ENCODE measurements at regions not wholly inside any gene's neighbourhood (a gene's known extent, or its start where the extent isn't known, plus 50 kb on each side); places are given as distances from the start of the nearest gene placed in this dataset.
"Not testable (repeated sequence)": the region's sequence is repeated elsewhere in the genome, so short reads cannot be mapped to it uniquely, and the experiment has no call there.

- Mint-ChIP-seq H3K4me1 (peaks cover 50% of the 10 kb centered on the region), H3K27me3 (no peaks in the 10 kb centered on the region), H3K4me3 (no peak overlapping the region), H3K36me3 (ENCODE audit: low read depth) (no peaks in the 10 kb centered on the region), H3K9me3 (peaks cover under 1% of the 10 kb centered on the region), H3K27ac (no peak overlapping the region)
- ATAC-seq (replicated peaks): no peak
Measured at GRCh38 chr12:89227774-89228173, 124.5 kb downstream of the DUSP6 start.

- no peaks in the 10 kb centered on the region for H3K36me3 Mint-ChIP-seq (ENCODE audit: low read depth)
- peak overlapping the region; percentile 96 for H3K27ac Mint-ChIP-seq
- no peaks in the 10 kb centered on the region for H3K27me3 Mint-ChIP-seq
- H3K4me1 Mint-ChIP-seq: peaks cover 37% of the 10 kb centered on the region
- H3K9me3 Mint-ChIP-seq: no peaks in the 10 kb centered on the region
- ATAC-seq (replicated peaks): peak; percentile 88
- peak overlapping the region; percentile 80 for H3K4me3 Mint-ChIP-seq
Measured at GRCh38 chr12:89225808-89226411, 126.4 kb downstream of the DUSP6 start.

- no peaks in the 10 kb centered on the region for H3K36me3 Mint-ChIP-seq (ENCODE audit: low read depth)
Measured at GRCh38 chr12:89225401-89225800, 126.9 kb downstream of the DUSP6 start.

GRCh38 chr12:89222580-89222979, 129.7 kb downstream of the DUSP6 start:
- H3K4me3 Mint-ChIP-seq; H3K27ac Mint-ChIP-seq; H3K36me3 Mint-ChIP-seq (ENCODE audit: low read depth); ATAC-seq (replicated peaks); H3K27me3 Mint-ChIP-seq; H3K9me3 Mint-ChIP-seq: not testable (repeated sequence)
- H3K4me1 Mint-ChIP-seq: peaks cover 35% of the 10 kb centered on the region

More at GRCh38 chr12:89225401-89225800, 126.9 kb downstream of the DUSP6 start:
- Mint-ChIP-seq H3K27me3 (no peaks in the 10 kb centered on the region), H3K4me1 (peaks cover 35% of the 10 kb centered on the region), H3K9me3 (no peaks in the 10 kb centered on the region), H3K4me3 (peak overlapping the region; percentile 80), H3K27ac (peak overlapping the region; percentile 96)
- ATAC-seq (replicated peaks): peak; percentile 89

GRCh38 chr12:89217472-89217871, 134.8 kb downstream of the DUSP6 start:
- Mint-ChIP-seq H3K27me3 (no peaks in the 10 kb centered on the region), H3K27ac (no peak overlapping the region), H3K4me1 (no peaks in the 10 kb centered on the region), H3K9me3 (no peaks in the 10 kb centered on the region), H3K36me3 (ENCODE audit: low read depth) (no peaks in the 10 kb centered on the region), H3K4me3 (no peak overlapping the region)
- no peak for ATAC-seq (replicated peaks)

- H3K27me3 Mint-ChIP-seq: no peaks in the 10 kb centered on the region
- no peaks in the 10 kb centered on the region for H3K4me1 Mint-ChIP-seq
- ATAC-seq (replicated peaks): no peak
- H3K36me3 Mint-ChIP-seq (ENCODE audit: low read depth): no peaks in the 10 kb centered on the region
- H3K27ac Mint-ChIP-seq: no peak overlapping the region
- no peak overlapping the region for H3K4me3 Mint-ChIP-seq
- peaks cover 3% of the 10 kb centered on the region for H3K9me3 Mint-ChIP-seq
Measured at GRCh38 chr12:89216211-89216952, 135.9 kb downstream of the DUSP6 start.

- Mint-ChIP-seq H3K27ac (no peak overlapping the region), H3K27me3 (no peaks in the 10 kb centered on the region), H3K36me3 (ENCODE audit: low read depth) (no peaks in the 10 kb centered on the region), H3K9me3 (peaks cover 4% of the 10 kb centered on the region), H3K4me3 (no peak overlapping the region), H3K4me1 (no peaks in the 10 kb centered on the region)
- ATAC-seq (replicated peaks): no peak
Measured at GRCh38 chr12:89215196-89215595, 137.1 kb downstream of the DUSP6 start.

- Mint-ChIP-seq H3K36me3 (ENCODE audit: low read depth) (no peaks in the 10 kb centered on the region), H3K27ac (no peak overlapping the region), H3K4me3 (no peak overlapping the region), H3K4me1 (no peaks in the 10 kb centered on the region), H3K9me3 (peaks cover 4% of the 10 kb centered on the region), H3K27me3 (no peaks in the 10 kb centered on the region)
- ATAC-seq (replicated peaks): no peak
Measured at GRCh38 chr12:89213747-89214146, 138.6 kb downstream of the DUSP6 start.

- Mint-ChIP-seq H3K27me3 (no peaks in the 10 kb centered on the region), H3K36me3 (ENCODE audit: low read depth) (no peaks in the 10 kb centered on the region), H3K27ac (no peak overlapping the region), H3K4me1 (no peaks in the 10 kb centered on the region), H3K4me3 (no peak overlapping the region), H3K9me3 (peaks cover 4% of the 10 kb centered on the region)
- no peak for ATAC-seq (replicated peaks)
Measured at GRCh38 chr12:89213139-89213538, 139.2 kb downstream of the DUSP6 start.

- H3K4me3 Mint-ChIP-seq: no peak overlapping the region
- no peaks in the 10 kb centered on the region for H3K27me3 Mint-ChIP-seq
- no peaks in the 10 kb centered on the region for H3K36me3 Mint-ChIP-seq (ENCODE audit: low read depth)
- H3K9me3 Mint-ChIP-seq: peaks cover 4% of the 10 kb centered on the region
- H3K4me1 Mint-ChIP-seq: no peaks in the 10 kb centered on the region
- no peak overlapping the region for H3K27ac Mint-ChIP-seq
- ATAC-seq (replicated peaks): no peak
Measured at GRCh38 chr12:89212339-89212771, 139.9 kb downstream of the DUSP6 start.

- Mint-ChIP-seq H3K4me1 (peaks cover under 1% of the 10 kb centered on the region), H3K36me3 (ENCODE audit: low read depth) (no peaks in the 10 kb centered on the region), H3K27ac (no peak overlapping the region), H3K4me3 (no peak overlapping the region), H3K9me3 (peaks cover 4% of the 10 kb centered on the region), H3K27me3 (no peaks in the 10 kb centered on the region)
- no peak for ATAC-seq (replicated peaks)
Measured at GRCh38 chr12:89211456-89211855, 140.8 kb downstream of the DUSP6 start.

GRCh38 chr12:89210277-89210676, 142.0 kb downstream of the DUSP6 start:
- Mint-ChIP-seq H3K27ac (no peak overlapping the region), H3K4me3 (no peak overlapping the region)
- peak; percentile 90 for ATAC-seq (replicated peaks)

GRCh38 chr12:89208661-89209096, 143.6 kb downstream of the DUSP6 start:
- Mint-ChIP-seq H3K27ac (no peak overlapping the region), H3K4me1 (peaks cover 3% of the 10 kb centered on the region), H3K36me3 (ENCODE audit: low read depth) (no peaks in the 10 kb centered on the region), H3K9me3 (peaks cover 4% of the 10 kb centered on the region), H3K4me3 (no peak overlapping the region), H3K27me3 (no peaks in the 10 kb centered on the region)
- no peak for ATAC-seq (replicated peaks)

More at GRCh38 chr12:89210277-89210676, 142.0 kb downstream of the DUSP6 start:
- no peaks in the 10 kb centered on the region for H3K27me3 Mint-ChIP-seq
- peaks cover 4% of the 10 kb centered on the region for H3K9me3 Mint-ChIP-seq
- H3K4me1 Mint-ChIP-seq: peaks cover 3% of the 10 kb centered on the region
- no peaks in the 10 kb centered on the region for H3K36me3 Mint-ChIP-seq (ENCODE audit: low read depth)

- H3K36me3 Mint-ChIP-seq (ENCODE audit: low read depth): no peaks in the 10 kb centered on the region
- no peak overlapping the region for H3K4me3 Mint-ChIP-seq
- H3K27ac Mint-ChIP-seq: no peak overlapping the region
- H3K27me3 Mint-ChIP-seq: no peaks in the 10 kb centered on the region
- H3K4me1 Mint-ChIP-seq: peaks cover 3% of the 10 kb centered on the region
- H3K9me3 Mint-ChIP-seq: peaks cover under 1% of the 10 kb centered on the region
- no peak for ATAC-seq (replicated peaks)
Measured at GRCh38 chr12:89206390-89206789, 145.9 kb downstream of the DUSP6 start.

- no peaks in the 10 kb centered on the region for H3K27me3 Mint-ChIP-seq
- H3K4me3 Mint-ChIP-seq: no peak overlapping the region
- H3K36me3 Mint-ChIP-seq (ENCODE audit: low read depth): no peaks in the 10 kb centered on the region
- no peaks in the 10 kb centered on the region for H3K9me3 Mint-ChIP-seq
- H3K27ac Mint-ChIP-seq: no peak overlapping the region
- H3K4me1 Mint-ChIP-seq: peaks cover 3% of the 10 kb centered on the region
- no peak for ATAC-seq (replicated peaks)
Measured at GRCh38 chr12:89205517-89205916, 146.8 kb downstream of the DUSP6 start.
